HG03097 (cell line): ENCODE measurements at regions not wholly inside any gene's neighbourhood (a gene's known extent, or its start where the extent isn't known, plus 50 kb on each side); places are given as distances from the start of the nearest gene placed in this dataset.

Source experiments
- ATAC-seq: cut with Tn5 transposase; IDR thresholded peaks from one replicate; pipeline ENCODE4 v1.9.1; 2021; ENCODE audit not compliant: unreplicated experiment, low FRiP score

DNA sequence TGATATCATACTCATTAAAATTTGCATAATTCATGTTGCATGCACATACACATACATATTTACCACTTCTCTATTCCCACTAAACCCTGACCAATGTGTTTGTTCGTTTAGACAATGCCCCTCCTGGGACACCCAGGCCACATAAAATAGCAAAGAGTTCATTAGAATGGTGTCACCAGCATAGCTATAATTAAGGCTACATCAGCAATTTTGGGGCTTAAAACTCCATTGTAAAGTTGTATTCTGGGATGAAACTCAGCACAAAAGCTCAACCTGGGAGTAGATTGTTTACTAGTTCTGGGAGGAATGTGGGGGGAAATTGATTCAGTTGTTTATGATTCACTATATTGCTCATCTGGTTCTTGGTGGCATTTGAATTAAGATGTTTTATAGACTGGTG lies 522.2 kb upstream of the SUCLG2 start:
- ATAC-seq: no peak

DNA sequence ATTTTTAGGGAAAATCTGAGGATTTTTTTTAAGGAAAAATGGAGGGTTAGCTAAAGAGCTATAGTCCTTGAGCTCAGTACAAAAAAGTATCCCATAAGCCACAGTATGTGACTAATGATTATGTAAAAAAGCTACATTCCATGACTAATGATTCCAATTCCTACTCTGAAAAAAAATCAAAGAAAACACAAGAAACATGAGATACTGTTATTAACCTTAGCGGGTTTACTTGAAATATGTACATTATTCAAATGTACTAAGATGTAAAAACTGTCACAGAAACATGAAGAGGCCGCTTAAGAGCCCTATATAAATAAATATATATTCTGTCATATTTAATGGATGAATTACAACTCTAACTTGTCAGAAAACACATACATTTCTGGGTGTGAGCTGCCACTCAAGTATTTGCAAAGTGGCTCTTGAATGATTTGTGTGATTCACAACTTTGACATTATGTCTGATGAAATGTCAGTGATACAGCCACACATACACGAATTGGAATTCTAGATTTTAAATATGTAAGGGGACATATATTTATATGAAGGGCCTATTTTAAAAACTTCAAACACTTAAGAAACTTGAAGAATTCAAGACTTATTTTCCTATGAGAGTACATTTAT lies 518.7 kb upstream of the SUCLG2 start:
- no peak for ATAC-seq

DNA sequence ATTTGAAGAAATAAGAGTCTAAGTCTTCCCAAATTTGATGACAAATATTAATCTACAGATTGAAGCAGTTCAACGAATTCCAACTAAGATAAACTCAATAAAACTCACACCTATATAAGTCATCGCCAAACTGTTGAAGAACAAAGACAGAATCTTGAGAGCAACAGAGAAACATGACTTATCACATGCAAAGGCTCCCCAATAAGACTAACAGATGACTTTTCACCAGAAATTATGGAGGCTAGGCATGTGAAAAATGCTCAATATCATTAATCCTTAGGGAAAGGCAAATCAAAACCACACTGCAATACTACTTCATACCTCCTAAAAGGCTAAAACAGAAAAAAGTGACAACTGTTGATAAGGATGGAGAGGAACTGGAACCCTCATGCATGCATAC lies 517.6 kb upstream of the SUCLG2 start:
- no peak for ATAC-seq

- ATAC-seq: no peak
Measured at GRCh38 chr3:68163968-68164367, 509.6 kb upstream of the SUCLG2 start.

- ATAC-seq: no peak
Measured at GRCh38 chr3:68163062-68163461, 508.6 kb upstream of the SUCLG2 start.

DNA sequence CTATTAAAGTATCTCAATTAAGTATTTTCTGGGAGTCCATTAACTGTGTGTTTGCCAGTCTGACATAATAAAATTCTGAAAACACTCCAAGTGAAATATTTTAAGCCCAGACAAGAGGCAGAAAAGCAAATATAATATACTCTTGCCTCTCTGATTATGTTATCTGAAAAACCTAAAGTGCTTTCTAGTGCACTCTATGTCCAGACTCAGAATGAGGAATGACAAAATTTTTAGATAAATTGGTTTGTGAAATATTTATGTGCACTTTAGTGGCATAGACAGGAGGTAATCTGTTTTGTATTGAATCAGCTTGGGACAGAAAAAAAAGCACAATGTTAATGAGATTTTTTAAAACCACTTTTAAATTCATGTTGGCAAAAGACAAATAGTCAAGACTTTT lies 508.2 kb upstream of the SUCLG2 start:
- ATAC-seq: no peak

GRCh38 chr3:68151359-68151758 lies 496.9 kb upstream of the SUCLG2 start:
- ATAC-seq: no peak

DNA sequence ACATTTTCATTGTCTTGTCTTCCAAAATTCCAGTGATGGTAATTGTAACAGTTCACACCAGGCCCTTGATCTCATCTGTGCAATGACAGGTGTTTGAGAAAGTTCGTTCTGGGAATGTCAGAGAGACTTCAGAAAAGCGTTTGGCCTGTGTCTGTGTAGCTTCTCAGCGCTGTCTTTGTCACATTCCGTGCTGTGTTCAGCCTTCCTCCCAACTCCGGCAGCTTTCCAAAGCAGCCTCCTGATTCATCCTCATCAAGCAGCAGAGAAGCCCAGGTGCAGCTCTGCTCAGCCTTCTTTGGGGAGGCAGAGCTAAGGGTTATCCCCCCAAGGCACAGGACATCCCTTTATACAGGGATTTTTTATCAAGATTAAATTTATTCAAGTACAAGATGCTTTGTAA lies 494.0 kb upstream of the SUCLG2 start:
- no peak for ATAC-seq

DNA sequence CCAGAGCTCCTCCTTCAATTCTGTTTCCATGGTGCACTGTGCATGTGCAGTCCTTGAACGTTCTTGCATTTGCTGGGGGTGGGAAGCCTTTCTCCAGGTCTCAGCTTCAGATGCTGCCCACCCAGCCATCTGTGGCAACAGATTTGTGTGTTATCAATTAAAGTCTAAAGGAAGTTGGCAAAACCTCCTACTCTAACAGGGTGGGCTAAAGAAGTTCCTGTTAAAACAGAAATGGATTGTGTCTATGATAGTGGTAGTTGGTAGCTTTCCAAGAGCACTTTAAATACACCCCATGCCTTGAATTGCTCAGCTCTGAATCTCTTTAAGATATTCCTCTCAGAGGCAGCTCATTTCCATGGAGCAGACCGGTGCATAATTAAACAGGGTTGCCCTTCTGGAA lies 488.0 kb upstream of the SUCLG2 start:
- ATAC-seq: no peak

DNA sequence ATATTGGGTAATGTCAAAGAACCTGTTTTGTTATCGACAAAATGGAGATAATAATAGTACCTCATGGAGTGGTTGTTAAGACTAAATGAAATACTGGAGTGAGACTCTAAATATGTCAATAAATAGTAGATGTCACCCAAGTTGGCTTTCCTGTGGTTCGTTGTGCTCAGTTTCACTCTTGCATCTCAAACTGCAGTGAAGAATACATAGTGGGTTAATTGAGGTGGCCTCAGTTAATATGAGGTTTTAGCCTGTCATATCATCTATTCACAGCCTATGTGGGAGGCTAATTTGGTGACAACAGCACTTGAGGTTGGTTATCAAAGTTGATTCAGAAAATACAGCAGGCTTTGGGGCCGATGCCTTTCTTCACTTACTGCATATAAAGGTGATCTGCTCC lies 485.5 kb upstream of the SUCLG2 start:
- no peak for ATAC-seq

- ATAC-seq: no peak
Measured at GRCh38 chr3:68136411-68136810, 482.0 kb upstream of the SUCLG2 start.

DNA sequence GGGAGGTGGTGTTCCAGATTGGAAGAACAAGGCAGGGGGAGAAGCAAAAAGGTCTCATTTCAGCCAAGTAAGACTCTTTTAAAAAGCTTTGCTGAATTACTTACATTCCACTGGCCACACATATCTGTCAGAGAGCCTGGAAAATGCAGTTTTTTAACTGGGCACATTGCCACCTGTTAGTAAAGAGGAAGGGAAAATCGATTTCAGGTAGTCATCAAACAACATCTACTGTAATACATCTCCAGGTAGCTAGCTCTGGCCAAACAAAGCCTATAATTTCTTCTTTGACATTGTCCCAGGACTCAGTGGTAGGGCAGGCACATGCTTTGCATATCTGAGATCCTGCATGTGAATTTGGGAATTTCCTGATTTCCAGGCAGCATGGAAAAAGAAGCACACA lies 480.7 kb upstream of the SUCLG2 start:
- no peak for ATAC-seq

- no peak for ATAC-seq
Measured at GRCh38 chr3:68129065-68129464, 474.7 kb upstream of the SUCLG2 start.

- ATAC-seq: no peak
Measured at GRCh38 chr3:68123231-68123630, 468.8 kb upstream of the SUCLG2 start.

DNA sequence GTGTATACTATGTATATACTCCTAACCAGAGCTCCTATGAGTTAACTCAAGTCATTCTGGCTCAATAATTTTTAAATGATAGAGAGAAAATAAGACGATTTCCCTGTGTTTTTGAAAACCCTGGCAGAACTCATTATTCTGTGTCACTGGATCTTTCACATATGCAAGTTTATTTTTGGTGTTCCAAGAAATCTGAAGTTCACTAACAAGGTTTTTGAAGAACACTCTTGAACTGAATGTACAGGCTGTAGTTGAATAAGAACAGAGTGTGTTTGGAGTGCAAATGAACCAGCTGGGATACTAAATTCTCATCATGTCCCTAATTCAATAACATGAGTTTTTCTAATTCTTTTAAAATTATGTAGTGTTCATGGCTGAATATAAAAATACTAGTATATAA lies 466.9 kb upstream of the SUCLG2 start:
- ATAC-seq: no peak

GRCh38 chr3:68116580-68116979 lies 462.2 kb upstream of the SUCLG2 start:
- no peak for ATAC-seq

- no peak for ATAC-seq
Measured at GRCh38 chr3:68103811-68104210, 449.4 kb upstream of the SUCLG2 start.

GRCh38 chr3:68090571-68090970 lies 436.2 kb upstream of the SUCLG2 start:
- ATAC-seq: no peak

GRCh38 chr3:68089572-68090011 lies 435.2 kb upstream of the SUCLG2 start:
- ATAC-seq: no peak

- ATAC-seq: no peak
Measured at GRCh38 chr3:68088636-68089035, 434.2 kb upstream of the SUCLG2 start.

DNA sequence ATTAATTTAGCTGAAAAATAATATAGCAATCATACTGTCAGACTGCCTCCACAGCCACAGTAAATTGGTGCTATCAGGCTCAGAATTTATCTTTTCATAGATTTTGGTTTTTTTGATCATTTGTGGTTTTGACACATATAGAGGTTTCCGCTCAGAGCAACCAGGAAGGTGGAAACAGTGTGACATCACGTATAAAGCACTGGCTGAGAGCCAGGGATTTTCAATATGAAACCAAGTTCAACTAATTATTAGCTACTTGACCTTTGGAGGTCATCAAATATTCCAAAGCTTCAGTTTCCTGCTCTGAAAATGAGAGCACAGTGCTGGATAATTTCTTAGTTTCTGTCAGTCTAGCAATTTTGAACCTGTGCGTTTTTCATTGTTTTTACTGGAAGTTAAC lies 433.8 kb upstream of the SUCLG2 start:
- ATAC-seq: no peak

GRCh38 chr3:68072062-68072461 lies 417.6 kb upstream of the SUCLG2 start:
- ATAC-seq: no peak

DNA sequence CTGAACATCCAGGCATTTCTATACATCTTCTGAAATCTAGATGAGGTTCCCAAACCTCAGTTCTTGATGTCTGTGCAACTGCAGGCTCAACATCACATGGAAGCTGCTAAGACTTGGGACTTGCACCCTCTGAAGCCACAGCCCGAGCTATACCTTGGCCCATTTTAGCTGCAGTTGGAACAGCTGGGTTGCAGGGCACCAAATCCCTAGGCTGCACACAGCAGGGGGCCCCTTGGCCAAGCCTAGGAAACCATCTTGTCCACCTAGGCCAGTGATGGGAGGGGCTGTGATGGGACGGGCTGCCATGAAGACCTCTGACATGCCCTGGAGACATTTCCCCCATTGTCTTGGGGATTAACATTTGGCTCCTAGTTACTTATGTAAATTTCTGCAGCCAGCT lies 415.8 kb upstream of the SUCLG2 start:
- no peak for ATAC-seq
